Psoas muscle (tissue), 7 donors: ENCODE measurements at regions not wholly inside any gene's neighbourhood (a gene's known extent, or its start where the extent isn't known, plus 50 kb on each side); places are given as distances from the start of the nearest gene placed in this dataset.

ENCODE experiments used
- ATAC-seq, 4 donors: fragments of 200-7000 bp; cut with Tn5 transposase; one replicate each; pipeline ENCODE4 v1.9.1; 2020; ENCODE audit warnings: moderate library complexity in 3 of 4, mild to moderate bottlenecking in 2 of 4
- DNase-seq, 2 donors: peaks; one replicate each; pipeline ENCODE4 v3.0.0-alpha.2; 2020
- H3K27ac ChIP-seq: fragments of 200-600 bp; one replicate; pipeline ENCODE4 v1.8.0; 2022
- H3K27me3 ChIP-seq, 3 donors: fragments of 200-600 bp in 1 of 3; one replicate each; pipeline versions ENCODE4 v1.6.1 to v1.8.0; 2013 to 2022; ENCODE audit warnings: low read length in 2 of 3, mild to moderate bottlenecking in 2 of 3, moderate library complexity in 1 of 3; ENCODE audit not compliant: insufficient read depth in 3 of 3
- H3K36me3 ChIP-seq, 2 donors: fragments of 200-600 bp in 1 of 2; one replicate each; pipeline versions ENCODE4 v1.6.1 to v1.8.0; 2013 to 2022; ENCODE audit warnings: low read depth in 1 of 2, mild to moderate bottlenecking in 1 of 2, moderate library complexity in 1 of 2; ENCODE audit not compliant: insufficient read depth in 1 of 2
- H3K4me1 ChIP-seq: fragments of 200-600 bp; one replicate; pipeline ENCODE4 v1.8.0; 2022
- H3K4me3 ChIP-seq: fragments of 200-600 bp; one replicate; pipeline ENCODE4 v1.8.0; 2022; ENCODE audit warnings: mild to moderate bottlenecking
- H3K9me3 ChIP-seq: fragments of 200-600 bp; one replicate; pipeline ENCODE4 v1.8.0; 2022
- WGBS, 3 donors: extraction: QIAGEN DNeasy Blood & Tissue Kit; methylation state at CpG; one replicate each; pipeline versions ENCODE4 v1.1.6 to v1.1.7; 2013; 5-methylcytosine and 5-hydroxymethylcytosine counted together
- intact Hi-C, 2 donors: fragments of 100-400 bp; cut with DNase I; formaldehyde crosslinking; loops; one replicate each; pipeline versions ENCODE4 v1.11.0 to v1.14.2; 2022
- TF ChIP-seq, protein P1 (sequence below): fragments of 200-600 bp; IDR thresholded peaks from one replicate; pipeline ENCODE4 v1.8.0; 2022; ENCODE audit warnings: antibody characterized with exemption
- donor health status: healthy with polysubstance abuse.
- donor health status: DM: no; HTN: no; CAD: no; lungs with moderate emphysema.
- donor health status: Bipolar disorder and iron deficiency.
- donor health status: healthy.
- donor health status: DM: yes; HTN: yes; CAD: no.
- donor health status: DM: no; HTN: no; CAD: no.
- donor health status: DM: yes; HTN: yes; CAD: no.

DNA sequence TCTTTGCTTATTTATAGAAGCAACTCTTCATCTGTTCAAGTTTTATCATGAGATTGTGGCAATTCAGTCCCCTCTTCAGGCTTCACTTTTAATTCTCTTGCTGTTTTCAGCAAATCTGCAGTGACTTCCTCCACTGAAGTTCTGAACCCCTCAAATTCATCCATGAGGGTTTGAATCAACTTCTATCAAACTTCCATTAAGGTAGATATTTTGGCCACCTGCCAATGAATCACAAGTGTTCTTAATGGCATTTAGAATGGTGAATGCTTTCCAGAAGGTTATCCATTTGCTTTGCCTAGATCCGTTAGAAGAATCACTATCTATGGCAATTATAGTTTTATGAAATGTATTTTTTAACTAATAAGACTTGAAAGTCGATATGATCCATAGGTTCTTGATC is 946.7 kb upstream of the B3GALT2 start:
- no peaks in the 10 kb centered on the region for H3K4me1 ChIP-seq
- TF ChIP-seq, protein P1, sequence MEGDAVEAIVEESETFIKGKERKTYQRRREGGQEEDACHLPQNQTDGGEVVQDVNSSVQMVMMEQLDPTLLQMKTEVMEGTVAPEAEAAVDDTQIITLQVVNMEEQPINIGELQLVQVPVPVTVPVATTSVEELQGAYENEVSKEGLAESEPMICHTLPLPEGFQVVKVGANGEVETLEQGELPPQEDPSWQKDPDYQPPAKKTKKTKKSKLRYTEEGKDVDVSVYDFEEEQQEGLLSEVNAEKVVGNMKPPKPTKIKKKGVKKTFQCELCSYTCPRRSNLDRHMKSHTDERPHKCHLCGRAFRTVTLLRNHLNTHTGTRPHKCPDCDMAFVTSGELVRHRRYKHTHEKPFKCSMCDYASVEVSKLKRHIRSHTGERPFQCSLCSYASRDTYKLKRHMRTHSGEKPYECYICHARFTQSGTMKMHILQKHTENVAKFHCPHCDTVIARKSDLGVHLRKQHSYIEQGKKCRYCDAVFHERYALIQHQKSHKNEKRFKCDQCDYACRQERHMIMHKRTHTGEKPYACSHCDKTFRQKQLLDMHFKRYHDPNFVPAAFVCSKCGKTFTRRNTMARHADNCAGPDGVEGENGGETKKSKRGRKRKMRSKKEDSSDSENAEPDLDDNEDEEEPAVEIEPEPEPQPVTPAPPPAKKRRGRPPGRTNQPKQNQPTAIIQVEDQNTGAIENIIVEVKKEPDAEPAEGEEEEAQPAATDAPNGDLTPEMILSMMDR: no peak
- ATAC-seq: no peak

DNA sequence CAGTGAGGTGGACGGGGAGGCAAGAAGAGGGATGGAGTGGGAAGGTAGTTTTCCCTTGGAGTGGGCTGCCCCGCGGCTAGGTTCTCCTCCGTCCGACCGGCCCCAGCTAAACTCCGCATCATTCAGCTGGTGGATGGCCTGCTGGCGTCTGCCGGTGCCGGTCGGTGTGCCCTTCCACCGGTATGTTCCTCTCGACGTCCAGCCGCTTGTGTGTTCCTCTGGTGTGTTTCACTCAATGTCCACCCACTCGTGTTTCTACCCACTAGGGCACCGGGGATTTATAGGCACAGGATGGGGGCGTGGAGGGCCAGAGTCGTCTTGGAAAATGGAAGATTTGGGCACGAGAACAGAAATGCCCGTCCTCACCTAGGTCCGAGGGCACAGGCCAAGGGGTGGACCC is 931.7 kb upstream of the B3GALT2 start:
- DNase-seq (no peak), ATAC-seq (no peak)
- 93 to 95% (median 93%) methylated on average over 22 of the region's 22 CpGs for WGBS, 3 donors

More for the DNA sequence above, 946.7 kb upstream of the B3GALT2 start:
- Histone ChIP-seq H3K27me3 (no peaks in the 10 kb centered on the region), H3K4me3 (no peak overlapping the region), H3K27ac (no peak overlapping the region), H3K9me3 (no peaks in the 10 kb centered on the region), H3K36me3 (no peaks in the 10 kb centered on the region)
- DNase-seq: no peak
- intact Hi-C loops: no loop called here
- 69 to 75% (median 72%) methylated on average over 2 of the region's 2 CpGs for WGBS, 3 donors

DNA sequence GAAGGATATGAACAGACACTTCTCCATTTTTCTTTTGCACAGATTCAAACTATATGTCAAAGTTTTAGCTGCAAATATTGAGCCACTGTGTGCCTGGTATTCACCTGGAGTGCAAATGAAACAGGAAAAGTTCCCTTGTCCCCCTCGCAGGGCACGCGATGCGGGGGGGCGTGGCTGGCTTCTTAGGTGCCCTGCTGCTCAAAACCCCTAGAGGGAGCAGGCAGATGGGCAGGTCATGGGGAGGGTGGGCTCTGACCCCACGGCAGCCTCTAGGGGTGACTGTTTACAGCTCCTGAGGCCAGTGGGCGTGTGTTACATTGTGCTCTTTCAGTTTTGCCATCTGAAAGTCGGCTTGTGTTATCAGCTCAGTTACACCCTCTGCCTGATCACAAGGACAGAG is 931.2 kb upstream of the B3GALT2 start:
- TF ChIP-seq, protein P1: no peak
- no peaks in the 10 kb centered on the region for H3K4me1 ChIP-seq
- no peak overlapping the region for H3K27ac ChIP-seq
- H3K36me3 ChIP-seq: no peaks in the 10 kb centered on the region
- no peak overlapping the region for H3K4me3 ChIP-seq
- no peak for ATAC-seq
- WGBS, 3 donors: 68 to 83% (median 80%) methylated on average over 8 of the region's 8 CpGs
- no peaks in the 10 kb centered on the region for H3K9me3 ChIP-seq
- DNase-seq: no peak
- intact Hi-C loops: no loop called here
- H3K27me3 ChIP-seq: no peaks in the 10 kb centered on the region

More for the DNA sequence above, 931.7 kb upstream of the B3GALT2 start:
- Histone ChIP-seq H3K4me1 (no peaks in the 10 kb centered on the region), H3K36me3 (no peaks in the 10 kb centered on the region), H3K9me3 (no peaks in the 10 kb centered on the region), H3K4me3 (no peak overlapping the region), H3K27me3 (no peaks in the 10 kb centered on the region), H3K27ac (no peak overlapping the region)
- TF ChIP-seq, protein P1: no peak
- intact Hi-C loops: no loop called here

DNA sequence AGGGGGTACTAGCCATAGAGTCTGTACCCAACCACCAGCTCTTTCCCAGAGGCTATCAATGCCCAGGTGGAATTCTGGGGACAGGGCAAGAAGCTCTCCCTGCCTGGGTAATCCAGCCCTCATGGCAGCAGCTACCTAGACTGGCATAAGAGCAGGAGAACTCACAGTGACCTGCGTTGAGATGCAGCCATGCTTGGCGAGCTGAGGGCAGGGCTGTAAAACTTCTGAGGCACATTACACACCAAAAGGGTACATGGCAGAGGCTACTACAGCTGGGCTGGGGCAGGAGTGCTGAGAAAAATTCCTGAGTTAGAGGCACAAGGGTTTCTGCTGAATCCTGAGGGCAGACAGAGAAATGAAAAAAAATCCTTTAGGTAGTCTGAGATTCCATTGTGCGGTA is 927.9 kb upstream of the B3GALT2 start:
- H3K27me3 ChIP-seq: no peaks in the 10 kb centered on the region
- 42 to 52% (median 44%) methylated on average over 3 of the region's 3 CpGs for WGBS, 3 donors
- TF ChIP-seq, protein P1: no peak
- intact Hi-C loops: no loop called here
- no peak for ATAC-seq
- H3K4me3 ChIP-seq: no peak overlapping the region
- no peaks in the 10 kb centered on the region for H3K4me1 ChIP-seq
- H3K27ac ChIP-seq: no peak overlapping the region
- H3K9me3 ChIP-seq: no peaks in the 10 kb centered on the region
- no peaks in the 10 kb centered on the region for H3K36me3 ChIP-seq
- no peak for DNase-seq

DNA sequence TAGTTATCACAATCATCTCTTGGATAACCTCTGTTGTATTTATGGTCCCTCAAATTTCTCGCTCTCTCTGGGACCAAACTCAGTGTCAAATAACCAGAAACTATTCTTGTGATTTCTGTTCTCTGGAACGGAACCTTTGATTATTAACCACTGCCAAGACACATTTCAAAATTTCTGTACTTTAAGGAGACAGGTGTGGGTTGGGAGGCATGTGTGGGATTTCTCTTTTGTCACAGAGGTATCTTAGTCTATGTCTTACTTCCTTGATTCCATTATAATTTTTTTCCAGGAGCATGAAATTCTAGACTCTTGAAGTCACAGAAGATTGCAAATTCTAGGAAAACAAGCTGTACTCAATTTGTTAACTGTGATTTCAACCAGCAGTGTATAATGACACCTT is 919.0 kb upstream of the B3GALT2 start:
- H3K4me1 ChIP-seq: no peaks in the 10 kb centered on the region
- no peak for ATAC-seq
- no peaks in the 10 kb centered on the region for H3K27me3 ChIP-seq
- H3K9me3 ChIP-seq: no peaks in the 10 kb centered on the region
- H3K27ac ChIP-seq: no peak overlapping the region
- H3K36me3 ChIP-seq: no peaks in the 10 kb centered on the region
- intact Hi-C loops: no loop called here
- no peak overlapping the region for H3K4me3 ChIP-seq
- no peak for DNase-seq
- TF ChIP-seq, protein P1: no peak
- WGBS, 3 donors: 25 to 48% (median 44%) methylated on average over 2 of the region's 2 CpGs
